HG03571 (cell line): ENCODE measurements at regions not wholly inside any gene's neighbourhood (a gene's known extent, or its start where the extent isn't known, plus 50 kb on each side); places are given as distances from the start of the nearest gene placed in this dataset.
A peak's percentile ranks its signal among the peaks of the same experiment; 100 is the strongest.
"Not testable (repeated sequence)": the region's sequence is repeated elsewhere in the genome, so short reads cannot be mapped to it uniquely, and the experiment has no call there.

Source experiments
- ATAC-seq: cut with Tn5 transposase; IDR thresholded peaks from one replicate; pipeline ENCODE4 v1.9.1; 2021; ENCODE audit not compliant: unreplicated experiment

DNA sequence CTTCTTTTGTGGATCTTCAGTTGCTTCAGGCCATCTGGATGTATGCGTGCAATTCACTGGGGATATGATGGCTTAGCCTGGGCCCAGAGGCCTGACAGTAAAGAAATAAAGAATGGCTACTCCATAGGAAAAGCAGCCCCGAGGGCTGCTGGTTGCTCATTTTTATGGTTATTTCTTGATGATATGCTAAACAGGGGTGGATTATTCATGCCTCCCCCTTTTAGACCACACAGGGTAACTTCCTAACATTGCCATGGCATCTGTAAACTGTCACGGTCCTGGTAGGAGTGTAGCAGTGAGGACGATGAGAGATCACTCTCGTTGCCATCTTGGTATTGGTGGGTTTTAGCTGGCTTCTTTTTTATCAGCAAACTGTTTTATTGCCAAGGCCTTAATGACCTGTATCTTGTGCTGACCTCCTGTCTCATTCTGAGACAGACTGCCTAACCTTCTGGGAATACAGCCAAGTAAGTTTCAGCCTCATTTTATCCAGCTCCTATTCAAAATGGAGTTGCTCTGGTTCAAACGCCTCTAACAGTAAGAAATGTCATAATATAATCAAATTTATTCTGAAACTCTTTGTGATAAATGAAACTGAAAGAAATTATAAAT is 60.5 kb downstream of the DSEL start:
- ATAC-seq: no peak

DNA sequence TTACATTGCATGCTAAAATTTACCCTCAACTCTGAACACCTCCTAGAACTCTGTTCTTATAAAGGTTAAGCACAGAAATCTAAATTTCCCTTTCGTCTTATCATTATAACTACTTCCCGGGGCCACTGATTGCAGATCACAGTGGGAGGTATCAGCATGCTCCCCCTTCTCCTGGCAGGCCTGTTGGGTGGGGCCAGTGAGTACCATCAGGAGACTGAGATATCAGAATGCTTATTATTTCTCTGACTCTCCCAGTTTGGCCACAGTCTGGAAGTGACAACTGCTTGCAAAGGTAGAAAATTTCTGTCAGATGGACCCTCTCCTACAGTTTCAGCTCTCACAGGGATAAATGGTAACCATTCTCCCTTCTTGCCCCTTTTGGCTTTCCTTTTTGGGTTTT is 62.6 kb downstream of the DSEL start:
- ATAC-seq: no peak

- no peak for ATAC-seq
Observed at GRCh38 chr18:67451960-67452359, 64.6 kb downstream of the DSEL start.

DNA sequence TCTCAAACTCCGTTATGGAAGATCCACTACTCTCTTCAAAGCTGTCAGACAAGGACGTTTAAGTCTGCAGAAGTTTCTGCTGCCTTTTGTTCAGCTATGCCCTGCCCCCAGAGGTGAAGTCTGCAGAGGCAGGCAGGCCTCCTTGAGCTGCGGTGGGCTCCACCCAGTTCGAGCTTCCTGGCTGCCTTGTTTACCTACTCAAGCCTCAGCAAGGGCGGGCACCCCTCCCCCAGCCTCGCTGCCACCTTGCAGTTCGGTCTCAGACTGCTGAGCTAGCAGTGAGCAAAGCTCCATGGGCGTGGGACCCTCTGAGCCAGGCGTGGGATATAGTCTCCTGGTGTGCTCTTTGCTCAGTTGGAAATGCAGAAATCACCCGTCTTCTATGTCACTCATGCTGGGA is 65.4 kb downstream of the DSEL start:
- not testable (repeated sequence) for ATAC-seq

GRCh38 chr18:67433971-67434370 is 82.5 kb downstream of the DSEL start:
- ATAC-seq: no peak

DNA sequence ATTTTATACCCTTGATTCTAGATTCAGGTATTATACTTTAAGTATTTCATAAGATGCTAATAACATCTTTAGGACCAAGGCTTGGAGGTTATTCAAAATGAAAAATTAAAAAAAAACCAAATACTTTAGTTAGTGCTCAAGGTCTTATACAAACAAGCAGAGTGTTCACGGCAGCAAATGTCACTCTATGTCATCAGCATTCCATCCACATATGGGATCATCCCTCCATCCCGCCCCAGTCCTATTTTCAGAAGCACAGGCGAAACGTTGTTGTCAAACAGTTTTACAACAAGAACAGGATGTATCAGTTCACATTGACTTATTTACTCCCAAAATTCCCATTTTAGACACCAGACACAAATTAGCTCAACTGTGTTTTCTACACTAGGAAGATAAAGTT is 83.7 kb downstream of the DSEL start:
- ATAC-seq: no peak

GRCh38 chr18:67428805-67429204 is 87.7 kb downstream of the DSEL start:
- ATAC-seq: no peak

DNA sequence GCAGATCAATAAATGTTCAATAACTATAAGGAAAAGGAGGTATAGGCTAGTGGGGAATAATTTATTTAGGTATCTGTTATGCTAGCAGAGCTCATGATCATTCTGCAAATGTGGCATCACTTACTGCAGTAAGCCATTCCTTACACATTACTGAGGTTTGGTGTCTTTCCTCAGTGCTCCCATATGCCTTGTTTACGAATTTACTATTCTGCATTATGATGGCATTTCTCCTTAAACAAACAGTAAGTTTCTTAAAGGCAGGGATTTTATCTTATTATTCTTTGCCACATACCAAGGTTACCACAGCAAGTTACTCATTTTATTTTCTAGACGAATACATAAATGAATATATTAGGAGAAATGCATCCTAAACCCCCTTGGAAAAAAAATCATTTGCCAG is 88.4 kb downstream of the DSEL start:
- no peak for ATAC-seq

GRCh38 chr18:67426486-67426885 is 90.0 kb downstream of the DSEL start:
- ATAC-seq: no peak

GRCh38 chr18:67425672-67426071 is 90.8 kb downstream of the DSEL start:
- ATAC-seq: no peak

DNA sequence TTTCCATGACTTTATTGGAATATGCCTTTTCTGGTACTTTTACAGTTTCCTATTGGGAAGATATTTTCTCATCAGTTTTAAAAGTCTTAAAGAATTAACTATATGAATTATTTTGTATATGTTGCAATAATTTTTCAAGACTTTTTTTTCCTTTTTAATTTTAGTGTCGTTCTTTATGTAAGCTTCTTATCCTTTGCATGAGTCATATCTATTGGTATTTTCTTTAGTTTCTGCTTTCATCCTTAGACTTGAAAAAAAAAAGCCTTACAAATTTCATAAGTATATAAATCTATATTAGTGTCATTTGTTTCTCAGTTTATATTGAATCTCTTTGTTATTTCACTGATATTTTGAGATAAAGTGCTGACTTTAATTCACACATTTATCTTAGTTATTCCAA is 94.9 kb downstream of the DSEL start:
- ATAC-seq: no peak

DNA sequence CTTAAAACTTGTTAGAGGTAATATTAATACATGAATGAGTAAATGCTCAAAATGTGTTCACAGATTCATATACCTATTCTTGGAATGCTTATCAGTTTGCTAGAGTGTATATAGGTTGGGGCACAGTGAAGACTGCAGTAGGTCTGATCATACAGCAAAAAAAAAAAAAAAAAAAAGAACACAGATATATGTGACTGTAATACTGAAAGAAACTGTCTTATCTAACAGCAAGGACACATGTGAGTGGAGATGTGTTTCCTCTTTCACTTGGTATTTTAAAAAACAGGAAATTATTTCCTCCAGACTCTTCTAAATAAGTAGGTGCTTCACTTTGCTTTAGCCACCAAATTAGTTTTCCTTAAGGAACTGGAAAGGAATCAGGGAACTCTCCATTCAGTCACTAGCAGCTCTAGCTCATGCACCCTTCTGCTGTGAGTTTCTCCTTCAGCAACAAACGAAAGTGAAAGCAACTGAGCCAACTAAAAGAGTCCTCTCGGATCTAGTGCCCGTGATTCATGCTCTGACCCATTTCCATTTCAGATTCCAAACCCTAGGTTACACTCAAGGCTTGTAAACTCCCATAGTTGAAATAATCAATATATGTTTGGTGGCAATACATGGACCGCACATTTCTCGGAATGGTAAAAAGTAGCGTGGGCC is 98.5 kb downstream of the DSEL start:
- ATAC-seq: peak; percentile 79

- no peak for ATAC-seq
Observed at GRCh38 chr18:67411116-67411515, 105.4 kb downstream of the DSEL start.

DNA sequence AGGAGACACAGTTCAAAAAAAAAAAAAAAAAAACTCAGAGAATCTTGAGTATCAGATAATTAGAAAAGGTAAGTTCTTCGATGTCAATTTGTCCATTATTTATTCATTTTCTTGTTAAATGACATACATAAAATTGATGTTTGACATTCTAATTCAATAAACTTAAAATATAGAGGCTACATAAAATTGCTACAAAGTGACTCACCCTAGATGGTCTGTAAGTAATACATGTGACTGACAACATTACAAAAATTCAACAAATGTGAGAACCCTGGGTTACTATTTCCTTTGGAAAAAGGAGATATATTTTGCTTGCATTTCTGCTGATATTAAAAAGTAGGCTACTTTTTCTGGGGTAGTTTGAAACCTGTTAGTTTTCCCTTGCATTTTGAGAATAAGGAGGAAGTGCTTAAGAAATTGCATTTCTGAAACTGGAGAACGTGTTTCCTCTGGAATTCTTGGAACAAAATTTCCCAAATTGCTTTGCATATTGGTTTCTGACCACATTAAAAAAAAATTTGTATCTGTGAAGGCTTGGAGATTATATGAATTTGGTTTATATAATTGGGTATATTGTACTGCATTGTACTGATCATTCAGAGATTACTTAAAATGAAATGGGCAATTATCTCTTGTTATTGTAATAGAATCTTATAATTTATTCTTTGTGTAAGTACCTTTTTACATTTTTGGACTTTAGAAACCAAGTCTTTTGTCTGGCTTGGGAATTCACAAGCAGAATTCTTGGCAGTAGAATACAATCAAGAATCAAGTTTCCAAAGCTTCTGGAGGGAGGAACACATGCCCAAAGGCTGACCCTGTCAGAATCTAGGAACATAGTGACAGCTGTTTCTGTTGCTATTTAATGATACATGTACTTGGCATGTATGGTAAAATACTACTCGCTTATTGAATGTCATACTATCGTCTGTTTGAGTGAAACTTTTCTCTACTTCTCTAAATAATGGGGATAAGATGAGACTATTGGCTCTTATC is 106.1 kb downstream of the DSEL start:
- no peak for ATAC-seq

DNA sequence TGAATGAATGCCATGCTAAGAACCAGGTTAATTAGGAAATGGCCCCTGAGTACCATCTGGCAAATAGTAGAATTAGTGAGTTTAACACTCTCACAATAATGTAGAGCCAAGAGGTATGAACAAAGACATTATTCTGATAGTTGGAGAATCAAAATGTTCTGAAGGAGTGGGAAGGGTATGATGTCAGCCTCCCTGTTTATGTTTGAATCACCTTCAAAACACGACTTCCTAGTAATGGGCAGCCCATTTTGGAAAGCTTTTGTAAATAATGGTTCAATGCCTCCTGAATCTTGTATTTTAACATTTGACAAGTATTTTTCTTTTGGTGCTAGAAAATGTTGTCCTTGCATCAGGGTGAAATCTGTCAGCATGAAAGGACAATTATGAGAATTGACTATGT is 108.3 kb downstream of the DSEL start:
- no peak for ATAC-seq

GRCh38 chr18:67406714-67407113 is 109.8 kb downstream of the DSEL start:
- no peak for ATAC-seq

DNA sequence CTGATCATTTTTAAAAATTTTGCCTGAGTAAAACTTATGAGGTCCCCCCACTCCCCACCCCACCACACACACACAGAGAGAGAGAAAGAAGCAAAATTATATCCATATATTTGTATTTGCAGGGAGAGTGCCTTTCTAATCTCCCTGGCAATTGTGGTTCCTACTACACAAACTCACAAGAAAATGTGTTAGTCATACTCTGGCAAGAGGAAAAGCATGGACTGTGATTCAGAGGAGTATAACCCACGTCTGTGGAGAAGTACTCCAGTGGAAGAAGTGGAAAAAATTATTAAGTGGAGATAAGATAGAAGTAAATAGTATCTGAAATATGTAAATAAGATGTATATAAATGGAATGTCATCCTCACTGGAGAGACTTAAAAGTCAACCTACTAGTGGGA is 114.0 kb downstream of the DSEL start:
- ATAC-seq: no peak

GRCh38 chr18:67400502-67401117 is 115.9 kb downstream of the DSEL start:
- ATAC-seq: no peak

- no peak for ATAC-seq
Observed at GRCh38 chr18:67386032-67386431, 130.5 kb downstream of the DSEL start.

DNA sequence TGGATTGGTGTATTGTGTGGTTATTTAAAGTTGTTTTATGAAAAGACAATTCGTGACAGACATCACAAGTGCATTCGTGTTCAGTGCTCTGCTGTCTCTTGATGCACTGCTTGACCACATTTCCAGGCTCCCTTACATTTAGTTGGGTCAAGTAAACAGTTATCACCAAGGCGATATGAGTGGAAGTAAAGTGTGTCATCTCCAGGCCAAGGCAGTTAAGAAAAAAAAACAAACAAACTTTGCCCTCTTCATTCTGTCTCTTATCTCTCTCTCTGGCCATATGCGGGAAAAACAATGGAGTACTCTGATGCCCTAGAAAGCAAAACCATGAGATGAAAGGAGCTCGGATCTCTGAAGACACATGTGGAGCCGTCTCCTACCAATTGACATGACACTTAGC is 131.1 kb downstream of the DSEL start:
- no peak for ATAC-seq

GRCh38 chr18:67384057-67384456 is 132.5 kb downstream of the DSEL start:
- not testable (repeated sequence) for ATAC-seq
